ENCODE measurements at regions not wholly inside any gene's neighbourhood (a gene's known extent, or its start where the extent isn't known, plus 50 kb on each side); places are given as distances from the start of the nearest gene placed in this dataset.

GRCh38 chr12:17949558-17950141, 140.3 kb downstream of the RERGL start:
- Histone ChIP-seq H3K4me1 (no peaks in the 10 kb centered on the region), H3K4me3 (no peak overlapping the region), H3K27ac (no peak overlapping the region), H3K9me3 (no peaks in the 10 kb centered on the region), H3K27me3 (no peaks in the 10 kb centered on the region), H3K36me3 (no peaks in the 10 kb centered on the region)
- TF ChIP-seq CTCF (IDR thresholded peaks at IDR 0.05) = no peak
- DNase-seq = peak in 3 of 4 donors; percentile 7 to 33 (median 17)
- intact Hi-C loops (cut with DNase I) = no loop called here
- peak; percentile 82 for ATAC-seq

- no peak overlapping the region for H3K4me3 ChIP-seq
- intact Hi-C loops (cut with DNase I) = no loop called here
- no peaks in the 10 kb centered on the region for H3K9me3 ChIP-seq
- no peaks in the 10 kb centered on the region for H3K36me3 ChIP-seq
- H3K27ac ChIP-seq = no peak overlapping the region
- TF ChIP-seq CTCF (IDR thresholded peaks at IDR 0.05) = no peak
- no peaks in the 10 kb centered on the region for H3K27me3 ChIP-seq
- no peak for DNase-seq
- ATAC-seq = peak; percentile 39
- no peaks in the 10 kb centered on the region for H3K4me1 ChIP-seq
Observed at GRCh38 chr12:17928708-17929366, 161.2 kb downstream of the RERGL start.

GRCh38 chr12:17918013-17918412, 172.0 kb downstream of the RERGL start:
- intact Hi-C loops (cut with DNase I) = no loop called here
- H3K27me3 ChIP-seq = no peaks in the 10 kb centered on the region
- H3K4me1 ChIP-seq = no peaks in the 10 kb centered on the region
- no peaks in the 10 kb centered on the region for H3K36me3 ChIP-seq
- peaks cover 0 to 16% of the 10 kb centered on the region in 2 donors for H3K9me3 ChIP-seq
- TF ChIP-seq CTCF (IDR thresholded peaks at IDR 0.05) = no peak
- ATAC-seq (no peak), DNase-seq (no peak)
- H3K27ac ChIP-seq = no peak overlapping the region
- H3K4me3 ChIP-seq = no peak overlapping the region

- no peak for TF ChIP-seq CTCF (IDR thresholded peaks at IDR 0.05)
- DNase-seq (no peak), ATAC-seq (no peak)
- intact Hi-C loops (cut with DNase I) = no loop called here
- Histone ChIP-seq H3K4me1 (no peaks in the 10 kb centered on the region), H3K9me3 (peaks cover 0 to 4% of the 10 kb centered on the region in 2 donors), H3K4me3 (no peak overlapping the region), H3K27me3 (no peaks in the 10 kb centered on the region), H3K27ac (no peak overlapping the region), H3K36me3 (no peaks in the 10 kb centered on the region)
Observed at GRCh38 chr12:17884581-17884980, 205.4 kb downstream of the RERGL start.

- no peak for ATAC-seq
- no peak for TF ChIP-seq CTCF (IDR thresholded peaks at IDR 0.05)
- H3K4me1 ChIP-seq = no peaks in the 10 kb centered on the region
- H3K9me3 ChIP-seq = peaks cover 0 to 19% of the 10 kb centered on the region in 2 donors
- H3K27me3 ChIP-seq = no peaks in the 10 kb centered on the region
- no peaks in the 10 kb centered on the region for H3K36me3 ChIP-seq
- no peak overlapping the region for H3K4me3 ChIP-seq
- DNase-seq = peak in 1 of 4 donors; percentile 13
- H3K27ac ChIP-seq = no peak overlapping the region
- intact Hi-C loops (cut with DNase I) = no loop called here
Observed at GRCh38 chr12:17878714-17879113, 211.3 kb downstream of the RERGL start.

Data from left lung (tissue), 4 donors.